ENCODE measurements at regions not wholly inside any gene's neighbourhood (a gene's known extent, or its start where the extent isn't known, plus 50 kb on each side); places are given as distances from the start of the nearest gene placed in this dataset.

DNA sequence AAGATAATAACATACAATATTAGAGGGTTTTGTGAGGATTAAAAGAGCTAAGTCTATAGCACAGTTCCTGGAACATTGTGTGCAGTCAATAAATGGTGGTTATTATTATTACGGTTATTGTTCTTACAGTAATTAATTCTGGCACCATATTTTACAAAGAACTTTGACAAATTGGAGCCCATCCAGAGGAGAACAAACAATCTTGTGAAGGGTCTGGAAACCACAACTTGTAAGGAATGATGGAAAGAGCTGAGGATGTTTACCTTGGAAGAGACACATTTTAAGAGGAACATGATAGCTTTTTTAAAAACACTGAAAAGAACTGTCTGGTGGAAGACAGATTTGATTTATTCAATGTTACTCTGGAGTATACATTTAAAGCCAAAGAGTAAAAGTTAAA lies 150.5 kb upstream of the KRR1 start:
- no peaks in the 10 kb centered on the region for H3K79me2 ChIP-seq (replicated peaks; ENCODE audit: insufficient read depth)
- Mint-ChIP-seq H3K27ac (no peak overlapping the region), H3K9me3 (no peaks in the 10 kb centered on the region), H3K36me3 (ENCODE audit: low read depth) (no peaks in the 10 kb centered on the region), H3K4me3 (no peak overlapping the region), H3K27me3 (ENCODE audit: insufficient read depth, low read depth, poor library complexity) (peaks cover 3% of the 10 kb centered on the region), H3K4me1 (peaks cover 9% of the 10 kb centered on the region)
- DNase-seq (ENCODE audit: low spot score) (no peak), ATAC-seq (no peak)
- H3K27ac ChIP-seq (ENCODE audit: low read depth) = no peak overlapping the region
- H3K9me2 ChIP-seq (ENCODE audit: insufficient read depth) = 0 out of 2 replicates have a peak, but pooled peaks cover 3% of the 10 kb centered on the region
- H3K36me3 ChIP-seq (ENCODE audit: insufficient read depth) = no peaks in the 10 kb centered on the region
- H3K27me3 ChIP-seq (ENCODE audit: insufficient read depth) = no peaks in the 10 kb centered on the region
- no peak for TF ChIP-seq ZNF114 (CRISPR knock-in tag; IDR thresholded peaks at IDR 0.05)
- TF ChIP-seq, protein P1, sequence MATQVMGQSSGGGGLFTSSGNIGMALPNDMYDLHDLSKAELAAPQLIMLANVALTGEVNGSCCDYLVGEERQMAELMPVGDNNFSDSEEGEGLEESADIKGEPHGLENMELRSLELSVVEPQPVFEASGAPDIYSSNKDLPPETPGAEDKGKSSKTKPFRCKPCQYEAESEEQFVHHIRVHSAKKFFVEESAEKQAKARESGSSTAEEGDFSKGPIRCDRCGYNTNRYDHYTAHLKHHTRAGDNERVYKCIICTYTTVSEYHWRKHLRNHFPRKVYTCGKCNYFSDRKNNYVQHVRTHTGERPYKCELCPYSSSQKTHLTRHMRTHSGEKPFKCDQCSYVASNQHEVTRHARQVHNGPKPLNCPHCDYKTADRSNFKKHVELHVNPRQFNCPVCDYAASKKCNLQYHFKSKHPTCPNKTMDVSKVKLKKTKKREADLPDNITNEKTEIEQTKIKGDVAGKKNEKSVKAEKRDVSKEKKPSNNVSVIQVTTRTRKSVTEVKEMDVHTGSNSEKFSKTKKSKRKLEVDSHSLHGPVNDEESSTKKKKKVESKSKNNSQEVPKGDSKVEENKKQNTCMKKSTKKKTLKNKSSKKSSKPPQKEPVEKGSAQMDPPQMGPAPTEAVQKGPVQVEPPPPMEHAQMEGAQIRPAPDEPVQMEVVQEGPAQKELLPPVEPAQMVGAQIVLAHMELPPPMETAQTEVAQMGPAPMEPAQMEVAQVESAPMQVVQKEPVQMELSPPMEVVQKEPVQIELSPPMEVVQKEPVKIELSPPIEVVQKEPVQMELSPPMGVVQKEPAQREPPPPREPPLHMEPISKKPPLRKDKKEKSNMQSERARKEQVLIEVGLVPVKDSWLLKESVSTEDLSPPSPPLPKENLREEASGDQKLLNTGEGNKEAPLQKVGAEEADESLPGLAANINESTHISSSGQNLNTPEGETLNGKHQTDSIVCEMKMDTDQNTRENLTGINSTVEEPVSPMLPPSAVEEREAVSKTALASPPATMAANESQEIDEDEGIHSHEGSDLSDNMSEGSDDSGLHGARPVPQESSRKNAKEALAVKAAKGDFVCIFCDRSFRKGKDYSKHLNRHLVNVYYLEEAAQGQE (IDR thresholded peaks at IDR 0.05; ENCODE audit: unreplicated experiment) = no peak
- TF ChIP-seq EZH2phosphoT487 (IDR thresholded peaks at IDR 0.05; ENCODE audit: unreplicated experiment) = no peak
- H3K4me2 ChIP-seq = no peak overlapping the region
- H4K20me1 ChIP-seq (replicated peaks; ENCODE audit: insufficient read depth) = no peaks in the 10 kb centered on the region
- H3K4me3 ChIP-seq = no peak overlapping the region
- H3K4me1 ChIP-seq (ENCODE audit: insufficient read depth) = 0 out of 2 replicates have a peak, but pooled peaks cover 4% of the 10 kb centered on the region
- H2AFZ ChIP-seq = no peak overlapping the region
- no peaks in the 10 kb centered on the region for H3F3A ChIP-seq (replicated peaks; ENCODE audit: low read depth)

DNA sequence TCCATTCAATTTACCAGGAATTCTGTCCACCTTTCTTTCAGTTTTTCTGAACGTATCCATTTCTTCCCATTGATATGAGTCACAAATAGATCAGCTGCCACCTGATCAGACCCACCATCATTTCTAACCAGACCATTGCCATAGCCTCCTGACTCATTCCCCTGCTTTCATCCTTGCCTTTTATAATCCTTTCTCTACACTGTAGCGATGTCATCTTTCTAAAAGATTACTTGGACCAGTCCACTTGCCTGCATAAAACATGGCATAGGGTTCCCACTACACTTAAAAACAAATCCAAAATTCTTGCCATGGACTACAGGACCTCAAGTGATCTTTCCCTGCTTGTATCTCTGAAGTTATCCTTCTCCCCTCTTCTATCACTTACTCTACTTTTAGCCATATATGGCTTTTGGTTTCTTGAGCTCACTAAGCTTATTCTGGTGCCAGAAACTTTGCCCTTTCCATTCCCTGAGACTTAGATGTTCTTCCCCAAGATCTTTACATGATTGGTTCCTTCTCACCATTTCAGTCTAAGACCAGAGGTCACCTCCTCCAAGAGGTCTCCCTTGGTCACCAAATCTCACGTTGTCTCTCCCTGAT lies 149.5 kb upstream of the KRR1 start:
- Histone ChIP-seq H3K27ac (ENCODE audit: low read depth) (no peak overlapping the region), H3K4me2 (no peak overlapping the region), H3F3A (replicated peaks; ENCODE audit: low read depth) (no peaks in the 10 kb centered on the region), H3K27me3 (ENCODE audit: insufficient read depth) (no peaks in the 10 kb centered on the region), H3K79me2 (replicated peaks; ENCODE audit: insufficient read depth) (no peaks in the 10 kb centered on the region), H3K36me3 (ENCODE audit: insufficient read depth) (no peaks in the 10 kb centered on the region), H3K9me2 (ENCODE audit: insufficient read depth) (0 out of 2 replicates have a peak, but pooled peaks cover 3% of the 10 kb centered on the region), H3K4me3 (no peak overlapping the region), H2AFZ (no peak overlapping the region), H3K4me1 (ENCODE audit: insufficient read depth) (no peaks in the 10 kb centered on the region), H4K20me1 (replicated peaks; ENCODE audit: insufficient read depth) (no peaks in the 10 kb centered on the region)
- Mint-ChIP-seq H3K4me1 (peaks cover 2% of the 10 kb centered on the region; the same call in 1 of the 3 replicates), H3K27me3 (ENCODE audit: insufficient read depth, low read depth, poor library complexity) (peaks cover 2% of the 10 kb centered on the region), H3K9me3 (no peaks in the 10 kb centered on the region), H3K27ac (no peak overlapping the region), H3K4me3 (no peak overlapping the region), H3K36me3 (ENCODE audit: low read depth) (no peaks in the 10 kb centered on the region)
- DNase-seq (ENCODE audit: low spot score) (no peak), ATAC-seq (no peak)
- TF ChIP-seq ZNF114 (CRISPR knock-in tag; IDR thresholded peaks at IDR 0.05) (no peak), EZH2 (IDR thresholded peaks at IDR 0.05; ENCODE audit: low read depth, unreplicated experiment) (no peak), NANOG (IDR thresholded peaks at IDR 0.05; ENCODE audit: borderline replicate concordance) (no peak), CREB1 (CRISPR knock-in tag; IDR thresholded peaks at IDR 0.05; ENCODE audit: low read depth) (no peak), POLR2AphosphoS5 (IDR thresholded peaks at IDR 0.05; ENCODE audit: low read depth) (no peak), ZNF331 (CRISPR knock-in tag; IDR thresholded peaks at IDR 0.05; ENCODE audit: low read depth) (no peak), EZH2phosphoT487 (IDR thresholded peaks at IDR 0.05; ENCODE audit: unreplicated experiment) (no peak), JUNB (IDR thresholded peaks at IDR 0.05; ENCODE audit: unreplicated experiment) (no peak), STAT1 (IDR thresholded peaks at IDR 0.05; ENCODE audit: unreplicated experiment) (no peak)
- TF ChIP-seq, protein P2, sequence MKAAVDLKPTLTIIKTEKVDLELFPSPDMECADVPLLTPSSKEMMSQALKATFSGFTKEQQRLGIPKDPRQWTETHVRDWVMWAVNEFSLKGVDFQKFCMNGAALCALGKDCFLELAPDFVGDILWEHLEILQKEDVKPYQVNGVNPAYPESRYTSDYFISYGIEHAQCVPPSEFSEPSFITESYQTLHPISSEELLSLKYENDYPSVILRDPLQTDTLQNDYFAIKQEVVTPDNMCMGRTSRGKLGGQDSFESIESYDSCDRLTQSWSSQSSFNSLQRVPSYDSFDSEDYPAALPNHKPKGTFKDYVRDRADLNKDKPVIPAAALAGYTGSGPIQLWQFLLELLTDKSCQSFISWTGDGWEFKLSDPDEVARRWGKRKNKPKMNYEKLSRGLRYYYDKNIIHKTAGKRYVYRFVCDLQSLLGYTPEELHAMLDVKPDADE (IDR thresholded peaks at IDR 0.05) = no peak
- TF ChIP-seq, protein P3, sequence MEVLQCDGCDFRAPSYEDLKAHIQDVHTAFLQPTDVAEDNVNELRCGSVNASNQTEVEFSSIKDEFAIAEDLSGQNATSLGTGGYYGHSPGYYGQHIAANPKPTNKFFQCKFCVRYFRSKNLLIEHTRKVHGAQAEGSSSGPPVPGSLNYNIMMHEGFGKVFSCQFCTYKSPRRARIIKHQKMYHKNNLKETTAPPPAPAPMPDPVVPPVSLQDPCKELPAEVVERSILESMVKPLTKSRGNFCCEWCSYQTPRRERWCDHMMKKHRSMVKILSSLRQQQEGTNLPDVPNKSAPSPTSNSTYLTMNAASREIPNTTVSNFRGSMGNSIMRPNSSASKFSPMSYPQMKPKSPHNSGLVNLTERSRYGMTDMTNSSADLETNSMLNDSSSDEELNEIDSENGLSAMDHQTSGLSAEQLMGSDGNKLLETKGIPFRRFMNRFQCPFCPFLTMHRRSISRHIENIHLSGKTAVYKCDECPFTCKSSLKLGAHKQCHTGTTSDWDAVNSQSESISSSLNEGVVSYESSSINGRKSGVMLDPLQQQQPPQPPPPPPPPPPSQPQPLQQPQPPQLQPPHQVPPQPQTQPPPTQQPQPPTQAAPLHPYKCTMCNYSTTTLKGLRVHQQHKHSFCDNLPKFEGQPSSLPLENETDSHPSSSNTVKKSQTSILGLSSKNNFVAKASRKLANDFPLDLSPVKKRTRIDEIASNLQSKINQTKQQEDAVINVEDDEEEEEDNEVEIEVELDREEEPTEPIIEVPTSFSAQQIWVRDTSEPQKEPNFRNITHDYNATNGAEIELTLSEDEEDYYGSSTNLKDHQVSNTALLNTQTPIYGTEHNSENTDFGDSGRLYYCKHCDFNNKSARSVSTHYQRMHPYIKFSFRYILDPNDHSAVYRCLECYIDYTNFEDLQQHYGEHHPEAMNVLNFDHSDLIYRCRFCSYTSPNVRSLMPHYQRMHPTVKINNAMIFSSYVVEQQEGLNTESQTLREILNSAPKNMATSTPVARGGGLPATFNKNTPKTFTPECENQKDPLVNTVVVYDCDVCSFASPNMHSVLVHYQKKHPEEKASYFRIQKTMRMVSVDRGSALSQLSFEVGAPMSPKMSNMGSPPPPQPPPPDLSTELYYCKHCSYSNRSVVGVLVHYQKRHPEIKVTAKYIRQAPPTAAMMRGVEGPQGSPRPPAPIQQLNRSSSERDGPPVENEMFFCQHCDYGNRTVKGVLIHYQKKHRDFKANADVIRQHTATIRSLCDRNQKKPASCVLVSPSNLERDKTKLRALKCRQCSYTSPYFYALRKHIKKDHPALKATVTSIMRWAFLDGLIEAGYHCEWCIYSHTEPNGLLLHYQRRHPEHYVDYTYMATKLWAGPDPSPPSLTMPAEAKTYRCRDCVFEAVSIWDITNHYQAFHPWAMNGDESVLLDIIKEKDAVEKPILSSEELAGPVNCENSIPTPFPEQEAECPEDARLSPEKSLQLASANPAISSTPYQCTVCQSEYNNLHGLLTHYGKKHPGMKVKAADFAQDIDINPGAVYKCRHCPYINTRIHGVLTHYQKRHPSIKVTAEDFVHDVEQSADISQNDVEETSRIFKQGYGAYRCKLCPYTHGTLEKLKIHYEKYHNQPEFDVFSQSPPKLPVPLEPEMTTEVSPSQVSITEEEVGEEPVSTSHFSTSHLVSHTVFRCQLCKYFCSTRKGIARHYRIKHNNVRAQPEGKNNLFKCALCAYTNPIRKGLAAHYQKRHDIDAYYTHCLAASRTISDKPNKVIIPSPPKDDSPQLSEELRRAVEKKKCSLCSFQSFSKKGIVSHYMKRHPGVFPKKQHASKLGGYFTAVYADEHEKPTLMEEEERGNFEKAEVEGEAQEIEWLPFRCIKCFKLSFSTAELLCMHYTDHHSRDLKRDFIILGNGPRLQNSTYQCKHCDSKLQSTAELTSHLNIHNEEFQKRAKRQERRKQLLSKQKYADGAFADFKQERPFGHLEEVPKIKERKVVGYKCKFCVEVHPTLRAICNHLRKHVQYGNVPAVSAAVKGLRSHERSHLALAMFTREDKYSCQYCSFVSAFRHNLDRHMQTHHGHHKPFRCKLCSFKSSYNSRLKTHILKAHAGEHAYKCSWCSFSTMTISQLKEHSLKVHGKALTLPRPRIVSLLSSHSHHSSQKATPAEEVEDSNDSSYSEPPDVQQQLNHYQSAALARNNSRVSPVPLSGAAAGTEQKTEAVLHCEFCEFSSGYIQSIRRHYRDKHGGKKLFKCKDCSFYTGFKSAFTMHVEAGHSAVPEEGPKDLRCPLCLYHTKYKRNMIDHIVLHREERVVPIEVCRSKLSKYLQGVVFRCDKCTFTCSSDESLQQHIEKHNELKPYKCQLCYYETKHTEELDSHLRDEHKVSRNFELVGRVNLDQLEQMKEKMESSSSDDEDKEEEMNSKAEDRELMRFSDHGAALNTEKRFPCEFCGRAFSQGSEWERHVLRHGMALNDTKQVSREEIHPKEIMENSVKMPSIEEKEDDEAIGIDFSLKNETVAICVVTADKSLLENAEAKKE (CRISPR knock-in tag; IDR thresholded peaks at IDR 0.05) = no peak

Data from GM23338 (cell line).